Neural progenitor cell (in vitro differentiated cells): ENCODE measurements at regions not wholly inside any gene's neighbourhood (a gene's known extent, or its start where the extent isn't known, plus 50 kb on each side); places are given as distances from the start of the nearest gene placed in this dataset.

Experiments used
- DNase-seq: peaks from one replicate; pipeline ENCODE4 v3.0.0-alpha.2; 2016; ENCODE audit warnings: low spot score
- H2AFZ ChIP-seq: fragments of 200-600 bp; sonication (generic); replicated peaks from 2 replicates; pipeline ENCODE4 v1.6.1; 2016; ENCODE audit warnings: antibody characterized with exemption
- H3F3A ChIP-seq: fragments of 200-600 bp; sonication (generic); 2 replicates; pipeline ENCODE4 v1.6.1; 2016; ENCODE audit warnings: antibody characterized with exemption, low read depth
- H3K27ac ChIP-seq: fragments of 200-600 bp; sonication (generic); 2 replicates; pipeline ENCODE4 v1.5.1; 2016; ENCODE audit warnings: mild to moderate bottlenecking
- H3K27me3 ChIP-seq: fragments of 200-600 bp; sonication (generic); 2 replicates; pipeline ENCODE4 v1.6.1; 2016; ENCODE audit warnings: mild to moderate bottlenecking, moderate library complexity
- H3K36me3 ChIP-seq: fragments of 200-600 bp; sonication (generic); 2 replicates; pipeline ENCODE4 v1.5.1; 2016
- H3K4me1 ChIP-seq: fragments of 200-600 bp; sonication (generic); 2 replicates; pipeline ENCODE4 v1.6.1; 2016; ENCODE audit warnings: mixed run types
- H3K4me2 ChIP-seq: fragments of 200-600 bp; sonication (generic); 2 replicates; pipeline ENCODE4 v1.6.1; 2016
- H3K4me3 ChIP-seq: fragments of 200-600 bp; sonication (generic); 2 replicates; pipeline ENCODE4 v1.5.1; 2016
- H3K79me2 ChIP-seq: fragments of 200-600 bp; sonication (generic); 2 replicates; pipeline ENCODE4 v1.6.1; 2016; ENCODE audit warnings: low read depth
- H3K9ac ChIP-seq: fragments of 200-600 bp; sonication (generic); 2 replicates; pipeline ENCODE4 v1.6.1; 2016
- H3K9me3 ChIP-seq: fragments of 200-600 bp; sonication (generic); 2 replicates; pipeline ENCODE4 v1.5.1; 2016; ENCODE audit warnings: low read depth
- H4K20me1 ChIP-seq: fragments of 200-600 bp; sonication (generic); 2 replicates; pipeline ENCODE4 v1.6.1; 2016; ENCODE audit warnings: low read depth
- H3K27ac Mint-ChIP-seq: 3 replicates; pipeline ENCODE4 v1.8.0; 2021; ENCODE audit warnings: mixed read lengths
- H3K27me3 Mint-ChIP-seq: 2 replicates; pipeline ENCODE4 v1.8.0; 2022; ENCODE audit warnings: low read depth, mild to moderate bottlenecking, inconsistent platforms, moderate library complexity, mixed read lengths; ENCODE audit not compliant: insufficient read depth
- H3K36me3 Mint-ChIP-seq: 3 replicates; pipeline ENCODE4 v1.8.0; 2021; ENCODE audit warnings: mixed read lengths
- H3K4me1 Mint-ChIP-seq: 3 replicates; pipeline ENCODE4 v1.8.0; 2021; ENCODE audit warnings: mixed read lengths
- H3K4me3 Mint-ChIP-seq: 3 replicates; pipeline ENCODE4 v1.8.0; 2021; ENCODE audit warnings: mild to moderate bottlenecking, moderate library complexity, mixed read lengths
- H3K9me3 Mint-ChIP-seq: 3 replicates; pipeline ENCODE4 v1.8.0; 2020; ENCODE audit warnings: mixed read lengths
- EZH2 ChIP-seq: fragments of 200-600 bp; sonication (generic); IDR thresholded peaks from 2 replicates; pipeline ENCODE4 v1.6.1; 2017; ENCODE audit warnings: antibody characterized with exemption, mild to moderate bottlenecking, moderate library complexity
- EZH2phosphoT487 ChIP-seq: fragments of 200-600 bp; sonication (generic); IDR thresholded peaks from 2 replicates; pipeline ENCODE4 v1.6.1; 2017; ENCODE audit warnings: antibody characterized with exemption
- TF ChIP-seq, protein P1 (sequence below): fragments of 200-600 bp; sonication (generic); IDR thresholded peaks from 2 replicates; pipeline ENCODE4 v1.5.1; 2017; ENCODE audit warnings: antibody characterized with exemption, mild to moderate bottlenecking

- no peak overlapping the region for H3K4me3 ChIP-seq
- Mint-ChIP-seq H3K27me3 (no peaks in the 10 kb centered on the region), H3K36me3 (no peaks in the 10 kb centered on the region), H3K9me3 (peaks cover 7% of the 10 kb centered on the region), H3K27ac (no peak overlapping the region), H3K4me1 (peaks cover 2% of the 10 kb centered on the region), H3K4me3 (no peak overlapping the region)
- H4K20me1 ChIP-seq, result no peaks in the 10 kb centered on the region
- H3K9ac ChIP-seq, result no peak overlapping the region
- no peak overlapping the region for H3K27ac ChIP-seq
- H3K9me3 ChIP-seq, result no peaks in the 10 kb centered on the region
- TF ChIP-seq, protein P1, sequence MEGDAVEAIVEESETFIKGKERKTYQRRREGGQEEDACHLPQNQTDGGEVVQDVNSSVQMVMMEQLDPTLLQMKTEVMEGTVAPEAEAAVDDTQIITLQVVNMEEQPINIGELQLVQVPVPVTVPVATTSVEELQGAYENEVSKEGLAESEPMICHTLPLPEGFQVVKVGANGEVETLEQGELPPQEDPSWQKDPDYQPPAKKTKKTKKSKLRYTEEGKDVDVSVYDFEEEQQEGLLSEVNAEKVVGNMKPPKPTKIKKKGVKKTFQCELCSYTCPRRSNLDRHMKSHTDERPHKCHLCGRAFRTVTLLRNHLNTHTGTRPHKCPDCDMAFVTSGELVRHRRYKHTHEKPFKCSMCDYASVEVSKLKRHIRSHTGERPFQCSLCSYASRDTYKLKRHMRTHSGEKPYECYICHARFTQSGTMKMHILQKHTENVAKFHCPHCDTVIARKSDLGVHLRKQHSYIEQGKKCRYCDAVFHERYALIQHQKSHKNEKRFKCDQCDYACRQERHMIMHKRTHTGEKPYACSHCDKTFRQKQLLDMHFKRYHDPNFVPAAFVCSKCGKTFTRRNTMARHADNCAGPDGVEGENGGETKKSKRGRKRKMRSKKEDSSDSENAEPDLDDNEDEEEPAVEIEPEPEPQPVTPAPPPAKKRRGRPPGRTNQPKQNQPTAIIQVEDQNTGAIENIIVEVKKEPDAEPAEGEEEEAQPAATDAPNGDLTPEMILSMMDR, result no peak
- TF ChIP-seq EZH2phosphoT487 (no peak), EZH2 (no peak)
- no peaks in the 10 kb centered on the region for H3K4me1 ChIP-seq
- H3K36me3 ChIP-seq, result no peaks in the 10 kb centered on the region
- H3K4me2 ChIP-seq, result no peak overlapping the region
- no peaks in the 10 kb centered on the region for H3K79me2 ChIP-seq
- no peaks in the 10 kb centered on the region for H3F3A ChIP-seq
- no peak overlapping the region for H2AFZ ChIP-seq
- no peaks in the 10 kb centered on the region for H3K27me3 ChIP-seq
- no peak for DNase-seq
Measured at GRCh38 chr2:188810586-188810985, 163.6 kb upstream of the COL3A1 start.

- H3K36me3 Mint-ChIP-seq, result no peaks in the 10 kb centered on the region
- H3K4me1 Mint-ChIP-seq, result no peaks in the 10 kb centered on the region
- H3K9me3 Mint-ChIP-seq, result peaks cover 7% of the 10 kb centered on the region
- Histone ChIP-seq H3K27ac (no peak overlapping the region), H3F3A (no peaks in the 10 kb centered on the region), H3K4me3 (no peak overlapping the region), H4K20me1 (no peaks in the 10 kb centered on the region), H2AFZ (no peak overlapping the region), H3K9ac (no peak overlapping the region), H3K4me1 (no peaks in the 10 kb centered on the region), H3K36me3 (no peaks in the 10 kb centered on the region), H3K9me3 (no peaks in the 10 kb centered on the region), H3K27me3 (no peaks in the 10 kb centered on the region), H3K79me2 (no peaks in the 10 kb centered on the region), H3K4me2 (no peak overlapping the region)
- DNase-seq, result no peak
- no peak for TF ChIP-seq EZH2
- TF ChIP-seq EZH2phosphoT487, result no peak
- TF ChIP-seq, protein P1, result no peak
- H3K4me3 Mint-ChIP-seq, result no peak overlapping the region
- H3K27me3 Mint-ChIP-seq, result no peaks in the 10 kb centered on the region
- H3K27ac Mint-ChIP-seq, result no peak overlapping the region
Measured at GRCh38 chr2:188811522-188811921, 162.7 kb upstream of the COL3A1 start.

DNA sequence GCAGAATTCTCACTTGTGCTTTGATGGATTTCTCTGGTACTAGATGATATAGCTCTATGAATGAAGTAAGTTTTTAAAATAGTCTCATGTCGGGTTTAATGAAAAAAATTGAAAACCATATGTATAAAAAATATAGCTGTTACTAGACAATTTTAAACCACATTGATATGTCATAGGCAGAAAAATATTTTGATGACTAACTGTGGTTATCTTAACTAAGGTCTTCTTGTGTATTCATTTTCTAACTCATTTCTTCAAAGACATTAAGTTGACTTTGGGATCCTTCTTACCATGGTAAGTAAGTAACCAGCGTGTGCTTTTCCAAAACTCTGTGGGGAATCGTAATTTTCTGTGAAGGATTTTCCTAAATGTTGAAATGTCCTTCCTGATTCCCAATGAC is 160.9 kb upstream of the COL3A1 start:
- Mint-ChIP-seq H3K9me3 (peaks cover 4% of the 10 kb centered on the region), H3K4me3 (no peak overlapping the region), H3K4me1 (no peaks in the 10 kb centered on the region), H3K36me3 (no peaks in the 10 kb centered on the region), H3K27me3 (no peaks in the 10 kb centered on the region), H3K27ac (no peak overlapping the region)
- TF ChIP-seq EZH2 (no peak), EZH2phosphoT487 (no peak)
- TF ChIP-seq, protein P1, result no peak
- no peaks in the 10 kb centered on the region for H4K20me1 ChIP-seq
- H3K4me1 ChIP-seq, result no peaks in the 10 kb centered on the region
- H3K27ac ChIP-seq, result no peak overlapping the region
- H3K27me3 ChIP-seq, result no peaks in the 10 kb centered on the region
- no peak for DNase-seq
- no peak overlapping the region for H3K9ac ChIP-seq
- no peak overlapping the region for H2AFZ ChIP-seq
- H3K36me3 ChIP-seq, result no peaks in the 10 kb centered on the region
- no peaks in the 10 kb centered on the region for H3F3A ChIP-seq
- H3K79me2 ChIP-seq, result no peaks in the 10 kb centered on the region
- H3K9me3 ChIP-seq, result no peaks in the 10 kb centered on the region
- H3K4me2 ChIP-seq, result no peak overlapping the region
- no peak overlapping the region for H3K4me3 ChIP-seq

DNA sequence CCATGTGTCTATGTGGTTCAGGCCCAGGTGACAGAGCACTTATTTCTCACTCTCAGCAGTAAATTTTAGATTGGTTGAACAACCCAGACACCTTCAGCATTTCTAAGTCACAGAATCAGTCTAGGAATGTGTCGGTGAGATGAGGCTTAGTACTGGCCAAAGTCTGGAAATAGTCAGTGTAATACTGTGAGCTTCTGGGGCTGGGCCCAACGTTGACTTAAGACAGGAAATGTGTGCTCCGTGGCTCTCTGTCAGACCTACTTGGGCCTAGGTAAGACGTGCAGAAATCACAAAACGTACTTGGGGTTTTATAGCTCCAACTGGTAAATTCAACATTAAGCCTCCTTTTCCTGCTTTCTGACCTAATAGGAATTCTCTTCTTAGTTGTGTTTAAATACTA is 160.3 kb upstream of the COL3A1 start:
- Histone ChIP-seq H3F3A (no peaks in the 10 kb centered on the region), H3K27ac (no peak overlapping the region), H3K27me3 (no peaks in the 10 kb centered on the region), H3K36me3 (no peaks in the 10 kb centered on the region), H2AFZ (no peak overlapping the region), H3K4me2 (no peak overlapping the region), H3K4me1 (no peaks in the 10 kb centered on the region), H3K4me3 (no peak overlapping the region), H3K9ac (no peak overlapping the region), H4K20me1 (no peaks in the 10 kb centered on the region), H3K9me3 (no peaks in the 10 kb centered on the region), H3K79me2 (no peaks in the 10 kb centered on the region)
- no peak overlapping the region for H3K27ac Mint-ChIP-seq
- peaks cover 4% of the 10 kb centered on the region for H3K9me3 Mint-ChIP-seq
- no peaks in the 10 kb centered on the region for H3K36me3 Mint-ChIP-seq
- H3K4me1 Mint-ChIP-seq, result peaks cover 4% of the 10 kb centered on the region
- TF ChIP-seq, protein P1, result no peak
- no peak overlapping the region for H3K4me3 Mint-ChIP-seq
- DNase-seq, result peak; percentile 4
- no peaks in the 10 kb centered on the region for H3K27me3 Mint-ChIP-seq
